ENCODE measurements at regions not wholly inside any gene's neighbourhood (a gene's known extent, or its start where the extent isn't known, plus 50 kb on each side); places are given as distances from the start of the nearest gene placed in this dataset.

GRCh38 chr3:99348451-99348850, 289.9 kb upstream of the COL8A1 start:
- no peak for DNase-seq
- no peaks in the 10 kb centered on the region for H3K27me3 ChIP-seq
- H3K27ac ChIP-seq, result no peak overlapping the region
- H3K4me1 ChIP-seq, result no peaks in the 10 kb centered on the region
- H3K36me3 ChIP-seq, result no peaks in the 10 kb centered on the region
- 66 to 85% methylated on average over 3 of the region's 3 CpGs for WGBS, 2 donors
- no peaks in the 10 kb centered on the region for H3K9me3 ChIP-seq
- intact Hi-C loops (cut with DNase I), result no loop called here
- H3K4me3 ChIP-seq (replicated peaks in 1 of 3), result no peak overlapping the region
- no peak for TF ChIP-seq POLR2A (IDR thresholded peaks at IDR 0.05)
- TF ChIP-seq CTCF (IDR thresholded peaks at IDR 0.05), result no peak

GRCh38 chr3:99344216-99344615, 294.2 kb upstream of the COL8A1 start:
- peaks cover 0 to 4% of the 10 kb centered on the region in 2 donors for H3K4me1 ChIP-seq
- DNase-seq, result no peak
- no peak overlapping the region for H3K27ac ChIP-seq
- WGBS, 2 donors, result 96 to 98% methylated on average over 2 of the region's 2 CpGs
- intact Hi-C loops (cut with DNase I), result no loop called here
- H3K27me3 ChIP-seq, result no peaks in the 10 kb centered on the region
- TF ChIP-seq CTCF (IDR thresholded peaks at IDR 0.05) (no peak), POLR2A (IDR thresholded peaks at IDR 0.05) (no peak)
- H3K36me3 ChIP-seq, result no peaks in the 10 kb centered on the region
- no peaks in the 10 kb centered on the region for H3K9me3 ChIP-seq
- no peak overlapping the region for H3K4me3 ChIP-seq (replicated peaks in 1 of 3)

GRCh38 chr3:99342383-99342782, 296.0 kb upstream of the COL8A1 start:
- no peaks in the 10 kb centered on the region for H3K27me3 ChIP-seq
- peaks cover 0 to 12% of the 10 kb centered on the region in 2 donors for H3K4me1 ChIP-seq
- no peak overlapping the region for H3K4me3 ChIP-seq (replicated peaks in 1 of 3)
- DNase-seq, result no peak
- intact Hi-C loops (cut with DNase I), result no loop called here
- 65 to 80% methylated on average over 1 of the region's 1 CpG for WGBS, 2 donors
- no peak for TF ChIP-seq POLR2A (IDR thresholded peaks at IDR 0.05)
- TF ChIP-seq CTCF (IDR thresholded peaks at IDR 0.05), result no peak
- no peak overlapping the region for H3K27ac ChIP-seq
- no peaks in the 10 kb centered on the region for H3K36me3 ChIP-seq
- H3K9me3 ChIP-seq, result no peaks in the 10 kb centered on the region

GRCh38 chr3:99339222-99339621, 299.2 kb upstream of the COL8A1 start:
- WGBS, 2 donors, result 73 to 98% methylated on average over 4 of the region's 4 CpGs
- Histone ChIP-seq H3K27ac (no peak overlapping the region), H3K9me3 (no peaks in the 10 kb centered on the region), H3K4me3 (replicated peaks in 1 of 3) (no peak overlapping the region), H3K27me3 (no peaks in the 10 kb centered on the region), H3K36me3 (no peaks in the 10 kb centered on the region), H3K4me1 (peaks cover 0 to 12% of the 10 kb centered on the region in 2 donors)
- no peak for DNase-seq
- no peak for TF ChIP-seq POLR2A (IDR thresholded peaks at IDR 0.05)
- no peak for TF ChIP-seq CTCF (IDR thresholded peaks at IDR 0.05)
- intact Hi-C loops (cut with DNase I), result no loop called here

- H3K4me1 ChIP-seq, result peaks cover 0 to 2% of the 10 kb centered on the region in 2 donors
- H3K27ac ChIP-seq, result no peak overlapping the region
- no peak overlapping the region for H3K4me3 ChIP-seq (replicated peaks in 1 of 3)
- H3K9me3 ChIP-seq, result no peaks in the 10 kb centered on the region
- TF ChIP-seq CTCF (IDR thresholded peaks at IDR 0.05) (no peak), POLR2A (IDR thresholded peaks at IDR 0.05) (no peak)
- no peaks in the 10 kb centered on the region for H3K27me3 ChIP-seq
- no peaks in the 10 kb centered on the region for H3K36me3 ChIP-seq
- no peak for DNase-seq
- intact Hi-C loops (cut with DNase I), result no loop called here
- WGBS, 2 donors, result 77 to 85% methylated on average over 3 of the region's 3 CpGs
Observed at GRCh38 chr3:99332718-99333117, 305.7 kb upstream of the COL8A1 start.
